HG03457 (cell line): ENCODE measurements at regions not wholly inside any gene's neighbourhood (a gene's known extent, or its start where the extent isn't known, plus 50 kb on each side); places are given as distances from the start of the nearest gene placed in this dataset.

Experiments used
- ATAC-seq: cut with Tn5 transposase; IDR thresholded peaks from one replicate; pipeline ENCODE4 v1.9.1; 2021; ENCODE audit warnings: moderate number of reproducible peaks; ENCODE audit not compliant: unreplicated experiment

- ATAC-seq: no peak
Observed at GRCh38 chr2:177074099-177074710, 138.4 kb upstream of the HNRNPA3 start.

GRCh38 chr2:177075254-177075653 is 137.3 kb upstream of the HNRNPA3 start:
- no peak for ATAC-seq

- ATAC-seq: no peak
Observed at GRCh38 chr2:177076636-177077179, 135.9 kb upstream of the HNRNPA3 start.

GRCh38 chr2:177077778-177078177 is 134.8 kb upstream of the HNRNPA3 start:
- ATAC-seq: no peak

- ATAC-seq: no peak
Observed at GRCh38 chr2:177078416-177078815, 134.2 kb upstream of the HNRNPA3 start.

- ATAC-seq: no peak
Observed at GRCh38 chr2:177078855-177079254, 133.7 kb upstream of the HNRNPA3 start.

GRCh38 chr2:177080746-177081284 is 131.8 kb upstream of the HNRNPA3 start:
- no peak for ATAC-seq

- no peak for ATAC-seq
Observed at GRCh38 chr2:177084607-177085006, 128.0 kb upstream of the HNRNPA3 start.

- no peak for ATAC-seq
Observed at GRCh38 chr2:177088529-177088928, 124.1 kb upstream of the HNRNPA3 start.

- ATAC-seq: no peak
Observed at GRCh38 chr2:177090967-177091366, 121.6 kb upstream of the HNRNPA3 start.

GRCh38 chr2:177093371-177093770 is 119.2 kb upstream of the HNRNPA3 start:
- ATAC-seq: no peak

- ATAC-seq: no peak
Observed at GRCh38 chr2:177098001-177098613, 114.5 kb upstream of the HNRNPA3 start.

GRCh38 chr2:177101930-177102329 is 110.7 kb upstream of the HNRNPA3 start:
- no peak for ATAC-seq

- ATAC-seq: no peak
Observed at GRCh38 chr2:177106212-177106611, 106.4 kb upstream of the HNRNPA3 start.

- no peak for ATAC-seq
Observed at GRCh38 chr2:177108890-177109289, 103.7 kb upstream of the HNRNPA3 start.

- no peak for ATAC-seq
Observed at GRCh38 chr2:177114712-177115111, 97.9 kb upstream of the HNRNPA3 start.

- no peak for ATAC-seq
Observed at GRCh38 chr2:177117755-177118154, 94.8 kb upstream of the HNRNPA3 start.

- ATAC-seq: no peak
Observed at GRCh38 chr2:177118636-177119035, 94.0 kb upstream of the HNRNPA3 start.

- no peak for ATAC-seq
Observed at GRCh38 chr2:177119099-177119498, 93.5 kb upstream of the HNRNPA3 start.

- no peak for ATAC-seq
Observed at GRCh38 chr2:177123048-177123447, 89.5 kb upstream of the HNRNPA3 start.

GRCh38 chr2:177124371-177124770 is 88.2 kb upstream of the HNRNPA3 start:
- ATAC-seq: no peak

- ATAC-seq: no peak
Observed at GRCh38 chr2:177127821-177128220, 84.8 kb upstream of the HNRNPA3 start.
